Myocyte (in vitro differentiated cells): ENCODE measurements at regions not wholly inside any gene's neighbourhood (a gene's known extent, or its start where the extent isn't known, plus 50 kb on each side); places are given as distances from the start of the nearest gene placed in this dataset.
"Not testable (repeated sequence)": the region's sequence is repeated elsewhere in the genome, so short reads cannot be mapped to it uniquely, and the experiment has no call there.

Experiments used
- DNase-seq: peaks from one replicate; pipeline ENCODE4 v3.0.0-alpha.2; 2012; ENCODE audit warnings: low read depth

GRCh38 chr20:48531505-48531904, 296.3 kb downstream of the PREX1 start:
- no peak for DNase-seq

GRCh38 chr20:48530957-48531356, 296.8 kb downstream of the PREX1 start:
- no peak for DNase-seq

GRCh38 chr20:48528346-48528745, 299.5 kb downstream of the PREX1 start:
- no peak for DNase-seq

GRCh38 chr20:48527771-48528170, 300.0 kb downstream of the PREX1 start:
- no peak for DNase-seq

- no peak for DNase-seq
Observed at GRCh38 chr20:48526936-48527335, 300.9 kb downstream of the PREX1 start.

- DNase-seq, result no peak
Observed at GRCh38 chr20:48525400-48525799, 302.4 kb downstream of the PREX1 start.

GRCh38 chr20:48524582-48524981, 303.2 kb downstream of the PREX1 start:
- no peak for DNase-seq

- DNase-seq, result peak; percentile 86
Observed at GRCh38 chr20:48523191-48523995, 304.4 kb downstream of the PREX1 start.

GRCh38 chr20:48521121-48521520, 306.7 kb downstream of the PREX1 start:
- no peak for DNase-seq

- peak; percentile 5 for DNase-seq
Observed at GRCh38 chr20:48516196-48516595, 311.6 kb downstream of the PREX1 start.

GRCh38 chr20:48514577-48514976, 313.2 kb downstream of the PREX1 start:
- DNase-seq, result not testable (repeated sequence)

- not testable (repeated sequence) for DNase-seq
Observed at GRCh38 chr20:48512539-48512938, 315.3 kb downstream of the PREX1 start.

- not testable (repeated sequence) for DNase-seq
Observed at GRCh38 chr20:48505066-48505465, 322.7 kb downstream of the PREX1 start.

GRCh38 chr20:48503166-48503815, 324.5 kb downstream of the PREX1 start:
- no peak for DNase-seq

- DNase-seq, result no peak
Observed at GRCh38 chr20:48502758-48503157, 325.0 kb downstream of the PREX1 start.

- no peak for DNase-seq
Observed at GRCh38 chr20:48502016-48502415, 325.8 kb downstream of the PREX1 start.

- not testable (repeated sequence) for DNase-seq
Observed at GRCh38 chr20:48500900-48501299, 326.9 kb downstream of the PREX1 start.

GRCh38 chr20:48498939-48499338, 328.9 kb downstream of the PREX1 start:
- not testable (repeated sequence) for DNase-seq

- DNase-seq, result not testable (repeated sequence)
Observed at GRCh38 chr20:48498125-48498524, 329.7 kb downstream of the PREX1 start.

- no peak for DNase-seq
Observed at GRCh38 chr20:48493966-48494365, 333.8 kb downstream of the PREX1 start.

GRCh38 chr20:48493331-48493730, 334.5 kb downstream of the PREX1 start:
- DNase-seq, result not testable (repeated sequence)

GRCh38 chr20:48492715-48493070, 335.1 kb downstream of the PREX1 start:
- DNase-seq, result no peak
